Panc1 (cell line): ENCODE measurements at regions not wholly inside any gene's neighbourhood (a gene's known extent, or its start where the extent isn't known, plus 50 kb on each side); places are given as distances from the start of the nearest gene placed in this dataset.

Experiments
- ATAC-seq: fragments of 200-7000 bp; cut with Tn5 transposase; 2 replicates; pipeline ENCODE4 v1.9.1; 2020; ENCODE audit warnings: mild to moderate bottlenecking, moderate library complexity
- BruUV-seq: library from RNA; stranded (reverse); fragments of 400-500 nt; replicated peaks from 2 replicates; lab custom pipeline; 2021; lab: Mats Ljungman, UMichigan
- CTCF ChIA-PET: fragments of 300-600 bp; sonication (Branson Sonifier 250); formaldehyde crosslinking; loops from one replicate; lab custom pipeline; 2022; ENCODE audit warnings: antibody characterized with exemption; lab: Charles Lee
- POLR2A ChIA-PET: fragments of 300-600 bp; sonication (Branson Sonifier 250); formaldehyde crosslinking; loops from one replicate; lab custom pipeline; 2022; ENCODE audit warnings: antibody characterized with exemption; lab: Charles Lee
- DNase-seq: peaks from one replicate; pipeline ENCODE4 v3.0.0-alpha.2; 2010; ENCODE audit warnings: low read depth, low spot score
- H3K27ac ChIP-seq: 2 replicates; pipeline ENCODE4 v1.5.1; 2011; ENCODE audit warnings: mild to moderate bottlenecking, low read length, inconsistent platforms
- H3K27me3 ChIP-seq: fragments of 200-500 bp; sonication (Bioruptor generic); 2 replicates; pipeline ENCODE4 v1.6.0; 2014; ENCODE audit warnings: low read length, inconsistent platforms; ENCODE audit not compliant: control insufficient read depth, insufficient read depth
- H3K36me3 ChIP-seq: fragments of 200-500 bp; sonication (Bioruptor generic); 2 replicates; pipeline ENCODE4 v1.5.1; 2014; ENCODE audit warnings: inconsistent platforms, mild to moderate bottlenecking, low read length, moderate library complexity; ENCODE audit not compliant: control insufficient read depth, insufficient read depth
- H3K4me1 ChIP-seq: 2 replicates; pipeline ENCODE4 v1.5.1; 2011; ENCODE audit warnings: inconsistent platforms, mild to moderate bottlenecking, low read length, moderate library complexity; ENCODE audit not compliant: control insufficient read depth, insufficient read depth
- H3K4me3 ChIP-seq, 2 experiments: 2 replicates each; pipeline ENCODE4 v1.5.1; 2011 to 2012; ENCODE audit warnings: low read depth in 2 of 2, low read length in 2 of 2, mild to moderate bottlenecking in 2 of 2, inconsistent platforms in 1 of 2, moderate library complexity in 1 of 2
- H3K9me3 ChIP-seq: fragments of 200-500 bp; sonication (Bioruptor generic); 2 replicates; pipeline ENCODE4 v1.5.1; 2014; ENCODE audit warnings: low read depth, mild to moderate bottlenecking, inconsistent platforms, low read length, moderate library complexity; ENCODE audit not compliant: control insufficient read depth, insufficient read depth
- CTCF ChIP-seq: fragments of 450-650 bp; IDR thresholded peaks from 2 replicates; pipeline ENCODE4 v1.5.1; 2017; ENCODE audit warnings: mild to moderate bottlenecking
- POLR2AphosphoS5 ChIP-seq: IDR thresholded peaks from 2 replicates; pipeline ENCODE4 v1.6.1; 2012; ENCODE audit warnings: mild to moderate bottlenecking, low read depth, low read length, moderate library complexity
- SIN3A ChIP-seq: IDR thresholded peaks from 2 replicates; pipeline ENCODE4 v1.6.1; 2012; ENCODE audit warnings: low read depth, mild to moderate bottlenecking, low read length, moderate library complexity, borderline replicate concordance; ENCODE audit not compliant: insufficient read depth
- TCF7L2 ChIP-seq: IDR thresholded peaks from 2 replicates; pipeline ENCODE4 v1.6.1; 2011; ENCODE audit warnings: mild to moderate bottlenecking, low read depth, low read length, inconsistent platforms
- in situ Hi-C: cut with HindIII; loops from 2 replicates; pipeline ENCODE4 v1.10.0; 2016; ENCODE audit warnings: low sequenced_read_pairs, low pct_unique_long_range_greater_than_20kb
- intact Hi-C: fragments of 100-400 bp; cut with micrococcal nuclease; formaldehyde crosslinking; loops from one replicate; pipeline ENCODE4 v1.10.0; 2022; ENCODE audit not compliant: unreplicated experiment
- TF ChIP-seq, protein P1 (sequence below), 2 experiments: IDR thresholded peaks; 2 replicates each; pipeline ENCODE4 v1.6.1; 2011 to 2012; ENCODE audit warnings: low read depth in 2 of 2, control low read depth in 1 of 2, low read length in 1 of 2, mild to moderate bottlenecking in 1 of 2, moderate library complexity in 1 of 2; ENCODE audit not compliant: insufficient read depth in 1 of 2

GRCh38 chr5:168092209-168093185, 198.9 kb upstream of the WWC1 start:
- 0 out of 2 replicates have a peak, but pooled peaks cover 4% of the 10 kb centered on the region for H3K27me3 ChIP-seq
- H3K4me1 ChIP-seq: no peaks in the 10 kb centered on the region
- H3K36me3 ChIP-seq: no peaks in the 10 kb centered on the region
- no peaks in the 10 kb centered on the region for H3K9me3 ChIP-seq
- in situ Hi-C loops (no loop called here), intact Hi-C loops (no loop called here)
- ChIA-PET POLR2A (interaction anchor here (0.8 kb wide), 1 partner anchor 59 kb away, joined by 4 read pairs; no protein-coding TSS in a partner anchor), CTCF (interaction anchor here (0.8 kb wide), 1 partner anchor 22 kb away, joined by 3 read pairs; no protein-coding TSS in a partner anchor)
- DNase-seq (no peak), ATAC-seq (no peak)
- H3K27ac ChIP-seq: no peak overlapping the region
- TF ChIP-seq SIN3A (no peak), TCF7L2 (no peak), POLR2AphosphoS5 (no peak), CTCF (no peak)
- TF ChIP-seq, protein P1, sequence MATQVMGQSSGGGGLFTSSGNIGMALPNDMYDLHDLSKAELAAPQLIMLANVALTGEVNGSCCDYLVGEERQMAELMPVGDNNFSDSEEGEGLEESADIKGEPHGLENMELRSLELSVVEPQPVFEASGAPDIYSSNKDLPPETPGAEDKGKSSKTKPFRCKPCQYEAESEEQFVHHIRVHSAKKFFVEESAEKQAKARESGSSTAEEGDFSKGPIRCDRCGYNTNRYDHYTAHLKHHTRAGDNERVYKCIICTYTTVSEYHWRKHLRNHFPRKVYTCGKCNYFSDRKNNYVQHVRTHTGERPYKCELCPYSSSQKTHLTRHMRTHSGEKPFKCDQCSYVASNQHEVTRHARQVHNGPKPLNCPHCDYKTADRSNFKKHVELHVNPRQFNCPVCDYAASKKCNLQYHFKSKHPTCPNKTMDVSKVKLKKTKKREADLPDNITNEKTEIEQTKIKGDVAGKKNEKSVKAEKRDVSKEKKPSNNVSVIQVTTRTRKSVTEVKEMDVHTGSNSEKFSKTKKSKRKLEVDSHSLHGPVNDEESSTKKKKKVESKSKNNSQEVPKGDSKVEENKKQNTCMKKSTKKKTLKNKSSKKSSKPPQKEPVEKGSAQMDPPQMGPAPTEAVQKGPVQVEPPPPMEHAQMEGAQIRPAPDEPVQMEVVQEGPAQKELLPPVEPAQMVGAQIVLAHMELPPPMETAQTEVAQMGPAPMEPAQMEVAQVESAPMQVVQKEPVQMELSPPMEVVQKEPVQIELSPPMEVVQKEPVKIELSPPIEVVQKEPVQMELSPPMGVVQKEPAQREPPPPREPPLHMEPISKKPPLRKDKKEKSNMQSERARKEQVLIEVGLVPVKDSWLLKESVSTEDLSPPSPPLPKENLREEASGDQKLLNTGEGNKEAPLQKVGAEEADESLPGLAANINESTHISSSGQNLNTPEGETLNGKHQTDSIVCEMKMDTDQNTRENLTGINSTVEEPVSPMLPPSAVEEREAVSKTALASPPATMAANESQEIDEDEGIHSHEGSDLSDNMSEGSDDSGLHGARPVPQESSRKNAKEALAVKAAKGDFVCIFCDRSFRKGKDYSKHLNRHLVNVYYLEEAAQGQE (IDR thresholded peaks at IDR 0.05; ENCODE audit: insufficient read depth in 1 of 2, low read depth in 2 of 2, low read length in 1 of 2): no peak
- no TSS peak for BruUV-seq
- H3K4me3 ChIP-seq: no peak overlapping the region

DNA sequence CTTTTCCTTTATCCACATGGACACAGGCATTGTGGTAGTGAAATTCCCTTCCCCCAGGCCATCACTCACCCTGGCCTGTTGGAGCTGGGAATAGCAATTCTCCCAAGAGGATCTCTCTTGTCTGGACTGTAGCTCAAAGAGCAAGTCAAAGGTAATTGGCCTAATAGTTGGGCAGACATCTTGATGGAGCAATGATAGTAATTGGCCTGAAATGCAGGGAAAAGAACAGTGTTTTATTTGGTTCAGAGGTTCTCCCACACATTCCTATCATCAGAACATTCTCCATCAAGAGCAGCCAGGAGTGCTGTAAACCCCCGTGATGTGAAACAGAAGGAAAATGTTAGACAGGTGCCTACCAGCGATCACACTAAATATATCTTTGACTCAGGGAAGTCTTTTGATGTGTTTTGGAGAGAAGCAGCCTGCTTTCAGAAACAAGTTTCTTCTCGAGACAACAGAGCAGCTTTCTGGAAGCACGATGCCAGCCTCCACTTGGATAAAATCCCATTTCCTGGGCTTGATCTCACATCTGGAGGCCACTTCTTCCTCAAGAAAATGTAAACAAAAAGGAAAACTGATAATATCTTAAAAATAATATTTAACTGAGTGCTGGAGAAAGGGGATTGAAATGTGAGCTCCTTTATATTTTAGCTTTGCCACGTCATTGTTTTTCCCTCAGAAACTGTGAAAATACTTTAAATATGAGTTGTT, 198.1 kb upstream of the WWC1 start:
- ATAC-seq (no peak), DNase-seq (no peak)
- TF ChIP-seq, protein P1 (IDR thresholded peaks at IDR 0.05; ENCODE audit: insufficient read depth in 1 of 2, low read depth in 2 of 2, low read length in 1 of 2): no peak
- no peak for TF ChIP-seq CTCF
- no peak for TF ChIP-seq SIN3A
- no peak for TF ChIP-seq POLR2AphosphoS5
- TF ChIP-seq TCF7L2: no peak
- no peak overlapping the region for H3K27ac ChIP-seq
- H3K4me1 ChIP-seq: no peaks in the 10 kb centered on the region
- no peak overlapping the region for H3K4me3 ChIP-seq
- CTCF ChIA-PET: no interaction called here
- BruUV-seq: no TSS peak
- intact Hi-C loops: no loop called here
- H3K9me3 ChIP-seq: no peaks in the 10 kb centered on the region
- in situ Hi-C loops: no loop called here
- no peaks in the 10 kb centered on the region for H3K36me3 ChIP-seq
- 0 out of 2 replicates have a peak, but pooled peaks cover 4% of the 10 kb centered on the region for H3K27me3 ChIP-seq
- POLR2A ChIA-PET: no interaction called here
